Muscle layer of duodenum (tissue), 2 donors: ENCODE measurements at regions not wholly inside any gene's neighbourhood (a gene's known extent, or its start where the extent isn't known, plus 50 kb on each side); places are given as distances from the start of the nearest gene placed in this dataset.

Experiments used
- H3K27ac ChIP-seq: one replicate; pipeline ENCODE4 v1.7.0; 2013; ENCODE audit warnings: mild to moderate bottlenecking, low read length
- H3K27me3 ChIP-seq: one replicate; pipeline ENCODE4 v1.7.0; 2013; ENCODE audit warnings: low read depth, mild to moderate bottlenecking, control low read depth, low read length
- H3K36me3 ChIP-seq, 2 donors: one replicate each; pipeline ENCODE4 v1.7.0; 2013; ENCODE audit warnings: low read length in 2 of 2, control low read depth in 1 of 2, mild to moderate bottlenecking in 1 of 2; ENCODE audit not compliant: insufficient read depth in 2 of 2, control insufficient read depth in 1 of 2
- H3K4me1 ChIP-seq, 2 donors: one replicate each; pipeline ENCODE4 v1.7.0; 2013; ENCODE audit warnings: low read length in 2 of 2, mild to moderate bottlenecking in 2 of 2, control low read depth in 1 of 2, moderate library complexity in 1 of 2; ENCODE audit not compliant: insufficient read depth in 2 of 2, control insufficient read depth in 1 of 2
- H3K4me3 ChIP-seq, 2 donors: one replicate each; pipeline ENCODE4 v1.7.0; 2013; ENCODE audit warnings: low read length in 2 of 2, low read depth in 1 of 2, mild to moderate bottlenecking in 1 of 2
- H3K9me3 ChIP-seq, 2 donors: one replicate each; pipeline ENCODE4 v1.7.0; 2013; ENCODE audit warnings: low read length in 2 of 2, control low read depth in 1 of 2, mild to moderate bottlenecking in 1 of 2; ENCODE audit not compliant: control insufficient read depth in 1 of 2
- donor health status: healthy.

GRCh38 chr4:187059021-187059420, 335.4 kb upstream of the FAT1 start:
- Histone ChIP-seq H3K4me1 (no peaks in the 10 kb centered on the region), H3K27me3 (no peaks in the 10 kb centered on the region), H3K4me3 (no peak overlapping the region), H3K36me3 (no peaks in the 10 kb centered on the region), H3K27ac (no peak overlapping the region), H3K9me3 (no peaks in the 10 kb centered on the region)

GRCh38 chr4:187059895-187060294, 336.2 kb upstream of the FAT1 start:
- H3K36me3 ChIP-seq, result no peaks in the 10 kb centered on the region
- no peaks in the 10 kb centered on the region for H3K9me3 ChIP-seq
- no peaks in the 10 kb centered on the region for H3K27me3 ChIP-seq
- H3K4me3 ChIP-seq, result no peak overlapping the region
- H3K27ac ChIP-seq, result no peak overlapping the region
- no peaks in the 10 kb centered on the region for H3K4me1 ChIP-seq

DNA sequence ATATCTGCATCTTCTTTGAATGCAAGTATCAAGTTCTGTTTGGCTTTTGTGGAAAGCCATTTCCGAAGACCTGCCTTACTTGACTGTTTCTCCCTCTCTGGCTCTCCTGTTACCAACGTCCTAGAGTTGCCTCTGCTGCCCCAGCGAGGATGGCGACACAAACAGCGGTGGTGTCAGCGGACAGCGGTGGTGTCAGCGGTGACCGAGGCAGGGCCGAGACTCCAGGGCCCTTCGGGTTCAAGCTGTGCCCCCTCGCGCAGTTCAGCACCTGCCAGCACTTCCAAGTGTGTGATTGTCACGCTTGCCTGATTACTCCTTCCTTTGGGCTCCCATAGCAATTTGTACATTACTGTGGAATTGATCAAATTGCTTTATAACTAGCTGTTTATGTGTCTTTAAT, 336.9 kb upstream of the FAT1 start:
- H3K36me3 ChIP-seq, result no peaks in the 10 kb centered on the region
- no peak overlapping the region for H3K4me3 ChIP-seq
- H3K9me3 ChIP-seq, result no peaks in the 10 kb centered on the region
- H3K27me3 ChIP-seq, result no peaks in the 10 kb centered on the region
- no peaks in the 10 kb centered on the region for H3K4me1 ChIP-seq
- H3K27ac ChIP-seq, result no peak overlapping the region

DNA sequence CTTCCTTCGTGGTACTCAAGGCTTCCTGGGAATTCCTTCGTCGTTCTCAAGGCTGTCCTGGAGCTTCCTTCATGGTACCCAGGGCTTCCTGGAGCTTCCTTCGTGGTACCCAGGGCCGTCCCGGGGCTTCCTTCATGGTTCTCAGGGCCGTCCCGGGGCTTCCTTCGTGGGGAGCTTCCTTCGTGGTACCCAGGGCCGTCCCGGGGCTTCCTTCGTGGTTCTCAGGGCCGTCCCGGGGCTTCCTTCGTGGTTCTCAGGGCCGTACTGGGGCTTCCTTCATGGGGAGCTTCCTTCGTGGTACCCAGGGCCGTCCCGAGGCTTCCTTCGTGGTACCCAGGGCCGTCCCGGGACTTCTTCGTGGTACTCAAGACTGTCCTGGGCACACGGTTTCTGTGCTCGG, 339.6 kb upstream of the FAT1 start:
- no peaks in the 10 kb centered on the region for H3K9me3 ChIP-seq
- H3K4me1 ChIP-seq, result no peaks in the 10 kb centered on the region
- H3K36me3 ChIP-seq, result no peaks in the 10 kb centered on the region
- H3K27me3 ChIP-seq, result no peaks in the 10 kb centered on the region
- no peak overlapping the region for H3K27ac ChIP-seq
- no peak overlapping the region for H3K4me3 ChIP-seq

GRCh38 chr4:187064033-187064432, 340.4 kb upstream of the FAT1 start:
- H3K36me3 ChIP-seq, result no peaks in the 10 kb centered on the region
- no peaks in the 10 kb centered on the region for H3K9me3 ChIP-seq
- no peaks in the 10 kb centered on the region for H3K4me1 ChIP-seq
- no peak overlapping the region for H3K27ac ChIP-seq
- H3K4me3 ChIP-seq, result no peak overlapping the region
- no peaks in the 10 kb centered on the region for H3K27me3 ChIP-seq

GRCh38 chr4:187065396-187065795, 341.7 kb upstream of the FAT1 start:
- no peaks in the 10 kb centered on the region for H3K9me3 ChIP-seq
- no peaks in the 10 kb centered on the region for H3K27me3 ChIP-seq
- H3K27ac ChIP-seq, result no peak overlapping the region
- no peak overlapping the region for H3K4me3 ChIP-seq
- H3K4me1 ChIP-seq, result no peaks in the 10 kb centered on the region
- no peaks in the 10 kb centered on the region for H3K36me3 ChIP-seq

- no peaks in the 10 kb centered on the region for H3K4me1 ChIP-seq
- no peak overlapping the region for H3K27ac ChIP-seq
- no peaks in the 10 kb centered on the region for H3K9me3 ChIP-seq
- H3K4me3 ChIP-seq, result no peak overlapping the region
- no peaks in the 10 kb centered on the region for H3K36me3 ChIP-seq
- no peaks in the 10 kb centered on the region for H3K27me3 ChIP-seq
These were observed 342.1 kb upstream of the FAT1 start for GRCh38 chr4:187065806-187066205.

DNA sequence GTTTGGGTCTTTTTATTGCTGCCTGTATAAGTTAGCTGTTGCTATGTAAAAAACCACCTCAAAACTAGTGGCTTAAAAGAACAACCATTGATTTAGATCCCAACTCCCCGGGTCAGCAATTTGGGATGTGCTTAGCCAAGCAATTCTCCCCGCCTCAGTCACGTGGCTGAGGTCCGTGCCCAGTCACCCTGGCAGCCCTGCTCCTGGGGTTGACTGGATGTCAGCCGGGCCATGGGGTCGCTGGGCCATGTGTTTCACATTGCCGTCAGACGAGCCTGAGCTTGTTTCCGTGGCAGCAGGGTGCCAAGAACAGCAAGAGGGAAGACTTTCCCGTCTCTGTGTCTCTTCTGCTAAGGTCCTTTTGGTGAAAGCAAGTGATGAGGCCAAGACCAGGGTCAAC, 345.7 kb upstream of the FAT1 start:
- Histone ChIP-seq H3K36me3 (no peaks in the 10 kb centered on the region), H3K9me3 (no peaks in the 10 kb centered on the region), H3K4me1 (no peaks in the 10 kb centered on the region), H3K27me3 (no peaks in the 10 kb centered on the region), H3K4me3 (no peak overlapping the region), H3K27ac (no peak overlapping the region)

DNA sequence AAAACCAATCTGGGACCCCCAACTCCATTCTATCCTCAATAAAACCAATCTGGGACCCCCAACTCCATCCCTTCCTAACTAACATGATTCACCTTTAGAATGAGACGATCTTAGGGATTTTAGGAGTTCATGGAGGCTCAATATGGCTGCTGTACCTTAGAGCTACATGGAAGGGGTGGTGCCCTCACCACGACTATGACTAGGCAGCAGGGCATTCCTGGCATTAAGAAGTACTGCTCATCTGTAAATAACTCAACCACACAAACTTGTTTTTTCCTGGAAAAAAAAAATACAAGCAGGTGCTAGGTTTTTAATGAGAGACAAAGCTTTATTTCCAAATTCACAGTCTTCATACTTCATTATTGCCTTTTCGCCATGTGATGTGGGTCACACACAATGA, 346.5 kb upstream of the FAT1 start:
- Histone ChIP-seq H3K9me3 (no peaks in the 10 kb centered on the region), H3K36me3 (no peaks in the 10 kb centered on the region)

DNA sequence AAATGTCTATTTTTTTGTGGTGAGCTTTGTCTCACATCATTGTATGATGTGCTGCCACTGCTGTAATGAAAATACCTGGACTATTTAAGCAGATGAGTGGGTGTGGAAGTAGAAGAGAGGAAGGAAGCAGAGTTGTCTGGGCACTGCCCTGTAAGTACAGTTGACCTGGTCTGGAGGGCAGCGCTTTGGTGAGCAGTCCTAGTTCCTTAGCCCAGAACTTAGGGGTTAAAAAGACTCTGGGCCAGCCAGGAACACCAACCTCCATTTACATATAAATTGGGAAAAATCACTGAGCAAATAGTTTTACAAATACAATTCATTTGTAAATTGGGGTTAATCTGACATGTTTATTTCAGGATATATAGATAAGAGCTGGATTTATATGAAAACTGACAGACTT, 347.1 kb upstream of the FAT1 start:
- H3K27me3 ChIP-seq, result no peaks in the 10 kb centered on the region
- H3K4me1 ChIP-seq, result no peaks in the 10 kb centered on the region
- H3K36me3 ChIP-seq, result no peaks in the 10 kb centered on the region
- H3K9me3 ChIP-seq, result no peaks in the 10 kb centered on the region
- H3K27ac ChIP-seq, result no peak overlapping the region
- H3K4me3 ChIP-seq, result no peak overlapping the region

More for the DNA sequence above, 346.5 kb upstream of the FAT1 start:
- Histone ChIP-seq H3K27ac (no peak overlapping the region), H3K27me3 (no peaks in the 10 kb centered on the region), H3K4me3 (no peak overlapping the region), H3K4me1 (no peaks in the 10 kb centered on the region)

- Histone ChIP-seq H3K9me3 (no peaks in the 10 kb centered on the region), H3K4me3 (no peak overlapping the region), H3K27ac (no peak overlapping the region), H3K36me3 (no peaks in the 10 kb centered on the region), H3K27me3 (no peaks in the 10 kb centered on the region), H3K4me1 (no peaks in the 10 kb centered on the region)
These were observed 348.4 kb upstream of the FAT1 start for GRCh38 chr4:187071946-187072600.

DNA sequence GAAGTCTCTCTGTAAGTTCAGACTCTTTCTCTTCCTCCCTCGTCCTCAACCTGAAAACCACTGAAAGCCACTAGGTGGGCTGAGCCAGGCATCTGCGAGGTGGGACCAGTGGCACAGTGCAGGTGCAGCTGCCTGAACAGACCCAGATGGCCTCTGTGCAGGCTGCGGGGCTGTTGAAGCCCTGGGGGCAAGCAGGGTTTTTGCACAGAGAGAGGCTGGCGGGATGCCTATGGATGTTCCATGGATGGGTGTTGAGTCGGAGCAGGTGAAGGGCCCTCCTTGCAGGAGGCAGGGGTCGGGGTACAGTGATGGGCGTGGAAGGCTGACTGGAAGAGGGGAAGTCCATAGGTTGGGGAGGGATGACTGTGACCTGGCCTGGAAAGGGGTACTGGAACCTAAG, 350.2 kb upstream of the FAT1 start:
- Histone ChIP-seq H3K27me3 (no peaks in the 10 kb centered on the region), H3K36me3 (no peaks in the 10 kb centered on the region), H3K4me3 (no peak overlapping the region), H3K9me3 (no peaks in the 10 kb centered on the region), H3K4me1 (no peaks in the 10 kb centered on the region), H3K27ac (no peak overlapping the region)
